GM19328 (cell line): ENCODE measurements at regions not wholly inside any gene's neighbourhood (a gene's known extent, or its start where the extent isn't known, plus 50 kb on each side); places are given as distances from the start of the nearest gene placed in this dataset.

Source experiments
- ATAC-seq: cut with Tn5 transposase; IDR thresholded peaks from one replicate; pipeline ENCODE4 v1.9.1; 2021; ENCODE audit warnings: mild to moderate bottlenecking, moderate library complexity; ENCODE audit not compliant: unreplicated experiment

DNA sequence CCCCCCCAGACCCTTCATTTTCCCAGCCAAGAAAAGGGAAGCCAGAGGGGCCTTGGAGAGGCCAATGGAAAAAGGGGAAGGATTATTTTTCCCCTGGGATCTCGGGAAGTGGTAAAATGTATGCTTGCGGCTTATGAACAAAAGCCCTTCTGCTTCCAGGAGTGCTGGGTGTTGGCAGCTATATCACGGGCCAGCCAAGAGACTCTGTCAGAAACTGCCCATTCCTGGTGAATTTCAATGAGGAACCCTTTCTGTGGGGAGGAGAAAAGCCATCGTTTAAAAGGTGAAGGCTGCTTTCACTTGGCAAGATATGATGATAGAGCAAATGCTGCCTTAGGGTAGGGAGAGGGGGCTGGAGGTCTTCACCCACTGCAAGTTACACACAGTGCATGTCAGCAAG lies 69.7 kb upstream of the ZC3H12A start:
- ATAC-seq: no peak

- no peak for ATAC-seq
Measured at GRCh38 chr1:37410105-37410504, 64.3 kb upstream of the ZC3H12A start.

DNA sequence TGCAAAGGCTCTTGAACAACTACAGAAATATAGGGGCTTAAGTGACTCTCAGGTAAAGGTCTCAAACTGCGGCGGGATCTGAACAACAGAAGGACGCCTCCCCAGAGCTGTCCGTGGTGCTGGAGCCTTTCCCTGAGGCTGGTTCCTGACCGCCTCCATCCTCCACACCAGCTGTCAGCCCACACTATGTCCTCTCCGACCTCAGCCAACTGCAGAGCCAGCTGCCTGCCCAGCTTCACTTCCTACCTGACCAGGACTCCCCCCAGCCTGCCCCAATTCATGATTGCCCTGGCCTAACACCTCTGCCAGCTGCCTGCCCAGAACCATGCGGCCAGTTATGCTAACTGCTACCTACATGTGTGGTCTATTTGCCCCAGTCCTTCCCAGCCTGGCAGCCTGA lies 63.6 kb upstream of the ZC3H12A start:
- no peak for ATAC-seq

GRCh38 chr1:37415611-37416244 lies 58.7 kb upstream of the ZC3H12A start:
- ATAC-seq: no peak

DNA sequence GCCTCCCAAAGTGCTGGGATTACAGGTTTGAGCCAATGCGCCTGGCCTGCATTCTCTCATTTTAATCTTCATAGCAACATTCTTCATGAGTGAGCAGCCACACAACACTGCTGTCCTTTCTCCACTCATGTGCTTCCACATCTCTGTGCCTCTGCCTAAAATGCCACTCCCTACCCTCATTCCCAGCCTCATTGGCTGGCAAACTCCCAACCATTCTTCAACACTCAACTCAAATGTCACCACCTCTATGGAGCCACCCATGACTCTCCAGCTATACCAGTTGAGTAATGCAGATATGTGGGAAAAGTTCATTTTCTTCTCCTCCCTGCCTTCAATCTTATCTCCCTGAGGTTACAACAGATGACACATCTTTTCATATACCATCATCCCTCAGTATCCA lies 53.9 kb upstream of the ZC3H12A start:
- no peak for ATAC-seq

DNA sequence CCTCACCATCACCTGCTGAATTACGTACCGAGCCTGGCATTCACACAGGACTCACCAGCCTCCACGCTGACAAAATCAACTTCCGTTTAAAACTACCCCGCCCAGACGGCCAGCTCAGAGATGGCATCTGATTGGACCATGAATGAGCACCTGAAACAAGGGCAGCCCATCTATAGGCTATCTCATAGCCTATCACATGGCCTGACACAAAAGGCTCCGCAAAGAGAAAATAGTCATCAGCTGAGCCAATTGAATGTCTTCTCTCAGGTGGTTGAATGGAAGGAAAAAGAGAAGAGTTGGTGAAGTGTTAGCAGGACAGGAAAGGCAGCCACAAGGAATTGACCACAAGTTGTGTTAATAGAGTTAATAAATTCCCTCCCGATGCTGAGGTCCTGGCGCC lies 50.6 kb upstream of the ZC3H12A start:
- ATAC-seq: no peak

DNA sequence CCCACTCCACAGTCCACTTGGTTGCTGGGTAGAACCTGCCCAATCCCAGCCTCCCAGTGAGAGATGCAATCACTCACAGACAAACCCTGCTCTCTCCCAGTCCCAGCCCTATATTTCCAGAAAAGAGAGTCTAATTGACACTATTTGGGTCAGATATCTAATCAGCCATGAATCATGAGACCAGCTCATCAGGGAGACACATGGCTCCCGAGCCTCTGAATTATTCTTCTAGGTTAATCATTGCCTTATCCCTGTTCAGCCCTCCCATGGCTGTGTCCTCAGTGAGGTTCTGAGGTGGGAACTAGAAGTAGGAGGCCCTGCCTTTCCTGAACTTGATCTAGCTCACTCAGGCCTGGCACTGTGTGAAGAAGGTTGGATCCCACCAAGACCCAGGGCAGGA lies 49.9 kb upstream of the ZC3H12A start:
- no peak for ATAC-seq
